Neuron (in vitro differentiated cells): ENCODE measurements at regions not wholly inside any gene's neighbourhood (a gene's known extent, or its start where the extent isn't known, plus 50 kb on each side); places are given as distances from the start of the nearest gene placed in this dataset.

Source experiments
- H2AFZ ChIP-seq: one replicate; pipeline ENCODE4 v1.6.1; 2013; ENCODE audit warnings: low read depth, mild to moderate bottlenecking, inconsistent platforms, low read length, moderate library complexity
- H3K27me3 ChIP-seq: one replicate; pipeline ENCODE4 v1.6.1; 2013; ENCODE audit warnings: low read length; ENCODE audit not compliant: insufficient read depth
- H3K36me3 ChIP-seq: one replicate; pipeline ENCODE4 v1.6.1; 2013; ENCODE audit warnings: low read length; ENCODE audit not compliant: insufficient read depth
- H3K4me1 ChIP-seq: one replicate; pipeline ENCODE4 v1.6.1; 2013; ENCODE audit warnings: low read length; ENCODE audit not compliant: insufficient read depth
- H3K4me3 ChIP-seq: 2 replicates; pipeline ENCODE4 v1.5.1; 2013; ENCODE audit warnings: mild to moderate bottlenecking, low read length, moderate library complexity
- H3K9me3 ChIP-seq: one replicate; pipeline ENCODE4 v1.6.1; 2013; ENCODE audit warnings: low read length

- Histone ChIP-seq H3K27me3 (no peaks in the 10 kb centered on the region), H3K4me3 (no peak overlapping the region), H3K9me3 (no peaks in the 10 kb centered on the region), H3K36me3 (no peaks in the 10 kb centered on the region), H2AFZ (no peak overlapping the region), H3K4me1 (peaks cover 2% of the 10 kb centered on the region)
Observed at GRCh38 chrX:10841579-10841978, 221.2 kb upstream of the MID1 start.

GRCh38 chrX:10842646-10843045 is 222.3 kb upstream of the MID1 start:
- no peak overlapping the region for H2AFZ ChIP-seq
- no peaks in the 10 kb centered on the region for H3K9me3 ChIP-seq
- H3K27me3 ChIP-seq = no peaks in the 10 kb centered on the region
- peaks cover 2% of the 10 kb centered on the region for H3K4me1 ChIP-seq
- H3K36me3 ChIP-seq = no peaks in the 10 kb centered on the region
- H3K4me3 ChIP-seq = no peak overlapping the region

GRCh38 chrX:10847333-10847732 is 226.9 kb upstream of the MID1 start:
- Histone ChIP-seq H3K9me3 (no peaks in the 10 kb centered on the region), H3K27me3 (no peaks in the 10 kb centered on the region), H3K36me3 (no peaks in the 10 kb centered on the region), H3K4me1 (peaks cover 2% of the 10 kb centered on the region), H3K4me3 (no peak overlapping the region), H2AFZ (no peak overlapping the region)

GRCh38 chrX:10851809-10852208 is 231.4 kb upstream of the MID1 start:
- Histone ChIP-seq H3K4me3 (no peak overlapping the region), H3K4me1 (no peaks in the 10 kb centered on the region), H3K27me3 (no peaks in the 10 kb centered on the region), H3K9me3 (no peaks in the 10 kb centered on the region), H2AFZ (no peak overlapping the region), H3K36me3 (no peaks in the 10 kb centered on the region)

- H3K36me3 ChIP-seq = no peaks in the 10 kb centered on the region
- H3K27me3 ChIP-seq = no peaks in the 10 kb centered on the region
- H3K4me1 ChIP-seq = no peaks in the 10 kb centered on the region
- H2AFZ ChIP-seq = no peak overlapping the region
- no peak overlapping the region for H3K4me3 ChIP-seq
- H3K9me3 ChIP-seq = no peaks in the 10 kb centered on the region
Observed at GRCh38 chrX:10854594-10854993, 234.2 kb upstream of the MID1 start.

- H3K9me3 ChIP-seq = no peaks in the 10 kb centered on the region
- H3K4me3 ChIP-seq = no peak overlapping the region
- no peaks in the 10 kb centered on the region for H3K36me3 ChIP-seq
- H2AFZ ChIP-seq = no peak overlapping the region
- H3K27me3 ChIP-seq = no peaks in the 10 kb centered on the region
- H3K4me1 ChIP-seq = no peaks in the 10 kb centered on the region
Observed at GRCh38 chrX:10855845-10856244, 235.5 kb upstream of the MID1 start.

GRCh38 chrX:10856797-10857196 is 236.4 kb upstream of the MID1 start:
- H3K4me1 ChIP-seq = no peaks in the 10 kb centered on the region
- H3K36me3 ChIP-seq = no peaks in the 10 kb centered on the region
- H3K4me3 ChIP-seq = no peak overlapping the region
- H3K27me3 ChIP-seq = no peaks in the 10 kb centered on the region
- H2AFZ ChIP-seq = no peak overlapping the region
- H3K9me3 ChIP-seq = no peaks in the 10 kb centered on the region

GRCh38 chrX:10859353-10859752 is 239.0 kb upstream of the MID1 start:
- no peak overlapping the region for H3K4me3 ChIP-seq
- no peak overlapping the region for H2AFZ ChIP-seq
- no peaks in the 10 kb centered on the region for H3K36me3 ChIP-seq
- H3K27me3 ChIP-seq = no peaks in the 10 kb centered on the region
- no peaks in the 10 kb centered on the region for H3K4me1 ChIP-seq
- H3K9me3 ChIP-seq = no peaks in the 10 kb centered on the region

- no peak overlapping the region for H3K4me3 ChIP-seq
- no peaks in the 10 kb centered on the region for H3K9me3 ChIP-seq
- H3K27me3 ChIP-seq = no peaks in the 10 kb centered on the region
- no peaks in the 10 kb centered on the region for H3K4me1 ChIP-seq
- no peak overlapping the region for H2AFZ ChIP-seq
- H3K36me3 ChIP-seq = no peaks in the 10 kb centered on the region
Observed at GRCh38 chrX:10875995-10876394, 235.1 kb upstream of the HCCS start.

- no peak overlapping the region for H2AFZ ChIP-seq
- H3K27me3 ChIP-seq = peaks cover 3% of the 10 kb centered on the region
Observed at GRCh38 chrX:10882484-10882883, 228.6 kb upstream of the HCCS start.

GRCh38 chrX:10884246-10884645 is 226.9 kb upstream of the HCCS start:
- peaks cover 3% of the 10 kb centered on the region for H3K27me3 ChIP-seq
- H2AFZ ChIP-seq = no peak overlapping the region
- H3K4me1 ChIP-seq = no peaks in the 10 kb centered on the region
- H3K4me3 ChIP-seq = no peak overlapping the region
- H3K36me3 ChIP-seq = no peaks in the 10 kb centered on the region
- H3K9me3 ChIP-seq = no peaks in the 10 kb centered on the region

More at GRCh38 chrX:10882484-10882883, 228.6 kb upstream of the HCCS start:
- no peaks in the 10 kb centered on the region for H3K36me3 ChIP-seq
- H3K4me1 ChIP-seq = no peaks in the 10 kb centered on the region
- no peak overlapping the region for H3K4me3 ChIP-seq
- H3K9me3 ChIP-seq = no peaks in the 10 kb centered on the region

- Histone ChIP-seq H3K9me3 (no peaks in the 10 kb centered on the region), H3K27me3 (no peaks in the 10 kb centered on the region), H3K4me1 (no peaks in the 10 kb centered on the region), H3K36me3 (no peaks in the 10 kb centered on the region), H2AFZ (no peak overlapping the region), H3K4me3 (no peak overlapping the region)
Observed at GRCh38 chrX:10892621-10893225, 218.4 kb upstream of the HCCS start.

GRCh38 chrX:10893366-10893765 is 217.8 kb upstream of the HCCS start:
- Histone ChIP-seq H2AFZ (no peak overlapping the region), H3K27me3 (no peaks in the 10 kb centered on the region), H3K4me3 (no peak overlapping the region), H3K9me3 (no peaks in the 10 kb centered on the region), H3K4me1 (no peaks in the 10 kb centered on the region), H3K36me3 (no peaks in the 10 kb centered on the region)

GRCh38 chrX:10893976-10894375 is 217.2 kb upstream of the HCCS start:
- Histone ChIP-seq H3K4me3 (no peak overlapping the region), H3K4me1 (no peaks in the 10 kb centered on the region), H2AFZ (no peak overlapping the region), H3K36me3 (no peaks in the 10 kb centered on the region), H3K27me3 (no peaks in the 10 kb centered on the region), H3K9me3 (no peaks in the 10 kb centered on the region)
